ENCODE measurements at regions not wholly inside any gene's neighbourhood (a gene's known extent, or its start where the extent isn't known, plus 50 kb on each side); places are given as distances from the start of the nearest gene placed in this dataset.
"Not testable (repeated sequence)": the region's sequence is repeated elsewhere in the genome, so short reads cannot be mapped to it uniquely, and the experiment has no call there.

DNA sequence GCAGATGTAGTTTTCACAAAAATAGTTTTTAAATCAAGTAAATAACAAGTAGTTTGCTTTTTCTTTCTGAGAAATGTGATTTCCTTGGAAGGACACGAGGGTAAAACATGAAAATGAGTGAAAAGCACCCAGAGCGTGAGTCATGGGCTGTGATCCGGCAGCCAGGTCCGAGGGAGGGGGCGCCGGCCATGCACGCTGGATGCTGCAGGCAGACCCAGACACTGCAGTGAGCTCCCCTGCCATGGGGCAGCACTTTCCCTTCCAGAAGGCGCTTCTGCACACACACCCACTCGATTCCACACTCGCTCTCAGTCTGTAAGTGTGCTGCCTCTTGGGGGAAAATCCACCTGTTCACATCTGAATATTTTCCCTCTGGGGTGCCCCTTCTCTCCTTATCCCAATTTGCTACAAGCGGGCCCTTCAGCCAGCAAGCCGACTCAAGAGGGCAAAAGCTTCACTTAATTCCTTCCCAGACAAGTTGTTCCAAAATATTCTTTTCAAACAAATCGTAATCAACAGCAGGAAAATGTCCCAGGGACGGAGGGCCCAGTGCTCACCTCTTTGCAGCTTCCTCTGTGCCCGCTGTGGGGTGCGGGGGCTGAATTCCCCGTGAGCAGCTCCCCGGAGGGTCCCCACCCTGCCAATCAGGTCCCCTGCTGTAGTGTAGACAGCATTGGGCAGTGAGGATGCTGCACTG is 87.0 kb upstream of the ID2 start:
- DNase-seq (ENCODE audit: low read depth in 2 of 2, low spot score in 1 of 2) = no peak

DNA sequence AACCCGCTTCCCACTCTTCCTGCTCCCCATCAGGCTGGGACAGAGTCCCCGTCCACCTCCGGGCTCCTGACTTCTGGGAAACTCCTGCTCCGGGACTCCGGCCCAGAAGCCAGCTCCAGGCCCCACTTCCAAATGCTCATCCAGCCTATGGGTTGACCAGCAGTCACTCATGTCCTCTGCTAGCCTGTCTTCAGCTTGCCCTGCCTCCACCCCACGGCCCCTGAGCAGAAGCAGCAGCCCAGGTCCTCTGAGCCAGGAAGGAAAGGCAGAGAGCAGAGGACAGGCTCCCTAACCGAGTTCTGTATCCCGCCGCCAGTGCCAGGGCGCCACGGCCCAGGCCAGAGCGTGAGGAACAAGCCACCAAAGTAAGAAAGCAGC is 86.4 kb upstream of the ID2 start:
- DNase-seq (ENCODE audit: low read depth in 2 of 2, low spot score in 1 of 2) = no peak

DNA sequence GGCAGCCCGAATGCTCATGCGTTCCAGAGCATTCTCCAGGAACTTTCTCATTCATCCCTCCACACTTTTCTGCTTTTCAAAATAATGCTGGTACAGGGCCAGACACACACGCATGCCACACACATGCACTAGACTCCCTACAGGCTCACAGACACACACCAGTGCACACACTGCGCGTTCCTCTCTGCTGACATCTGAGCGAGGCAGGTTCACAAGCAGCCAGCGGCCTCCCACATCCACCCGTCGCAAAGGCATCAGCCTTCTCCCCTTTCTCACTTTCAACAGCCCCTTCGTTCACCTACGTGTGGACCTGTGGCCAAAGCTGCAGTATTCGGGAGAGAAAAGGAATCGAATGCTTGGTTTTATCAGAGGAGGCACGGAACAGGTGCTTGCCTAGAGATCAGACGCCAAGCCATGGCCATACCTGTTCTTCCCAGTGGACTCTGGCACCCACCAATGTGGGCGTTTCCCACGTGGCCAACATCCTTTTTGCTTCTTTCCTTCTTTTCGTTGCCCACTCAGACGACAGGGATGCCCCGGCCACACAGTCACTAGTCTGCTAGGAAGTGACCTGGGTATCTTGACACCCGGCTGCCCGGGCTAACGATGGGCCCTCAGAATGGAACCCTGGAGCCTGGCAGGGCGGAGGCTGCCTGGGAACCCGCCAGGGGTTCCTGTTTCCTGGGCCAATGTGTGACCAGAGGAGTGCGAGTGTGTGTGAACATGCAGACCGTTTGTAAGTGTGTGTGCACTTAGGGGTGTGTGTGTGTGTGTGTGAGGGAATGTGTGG is 85.8 kb upstream of the ID2 start:
- DNase-seq (ENCODE audit: low read depth in 2 of 2, low spot score in 1 of 2) = no peak

DNA sequence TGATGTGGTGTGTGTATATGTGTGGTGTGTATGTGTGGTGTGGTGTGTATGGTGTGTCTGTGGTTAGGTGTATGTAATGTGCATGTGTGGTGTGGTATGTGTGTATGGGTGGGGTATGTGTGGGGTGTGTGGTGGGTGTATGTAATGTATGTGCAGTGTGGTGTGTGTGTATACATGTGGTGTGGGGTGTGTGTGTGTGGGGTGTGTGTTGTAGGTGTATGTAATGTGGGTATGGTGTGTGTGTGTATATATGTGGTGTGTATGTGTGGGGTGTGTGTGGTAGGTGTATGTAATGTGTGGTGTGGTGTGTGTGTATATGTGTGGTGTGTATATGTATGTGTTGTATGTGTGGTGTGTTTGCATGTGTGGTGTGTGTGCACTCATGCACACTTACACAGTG is 84.8 kb upstream of the ID2 start:
- no peak for DNase-seq (ENCODE audit: low read depth in 2 of 2, low spot score in 1 of 2)

DNA sequence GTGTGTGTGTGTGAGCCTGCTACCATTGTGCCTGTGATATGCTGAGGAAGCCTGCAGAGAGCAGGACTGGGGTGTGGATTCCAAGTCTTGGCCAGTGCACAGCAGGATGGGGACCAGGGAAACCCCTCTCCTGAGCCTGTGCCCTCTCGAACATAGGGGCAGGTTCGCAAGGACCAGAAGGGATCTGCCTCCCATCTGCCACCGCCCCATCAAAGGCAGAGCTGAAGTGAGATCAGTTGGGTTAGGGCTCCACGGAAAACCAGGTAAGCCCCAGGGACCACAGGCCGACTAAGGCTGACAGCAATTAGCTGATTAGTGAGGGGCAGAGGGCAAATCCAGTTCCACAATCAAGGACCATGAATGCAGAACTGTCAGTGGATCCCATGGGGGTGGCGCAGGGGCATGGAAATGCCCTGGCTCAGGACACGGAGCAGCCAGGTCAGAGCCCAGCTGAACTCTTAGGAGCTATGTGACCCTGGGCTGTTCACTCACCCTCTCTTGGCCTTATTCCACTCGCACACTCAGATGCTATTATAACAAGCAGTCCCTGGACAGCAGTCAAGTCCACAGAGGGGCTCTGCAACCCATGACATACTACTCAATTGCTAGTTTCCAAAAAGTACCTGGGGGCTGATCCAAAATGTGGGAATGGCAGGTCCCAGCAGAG is 84.2 kb upstream of the ID2 start:
- no peak for DNase-seq (ENCODE audit: low read depth in 2 of 2, low spot score in 1 of 2)

DNA sequence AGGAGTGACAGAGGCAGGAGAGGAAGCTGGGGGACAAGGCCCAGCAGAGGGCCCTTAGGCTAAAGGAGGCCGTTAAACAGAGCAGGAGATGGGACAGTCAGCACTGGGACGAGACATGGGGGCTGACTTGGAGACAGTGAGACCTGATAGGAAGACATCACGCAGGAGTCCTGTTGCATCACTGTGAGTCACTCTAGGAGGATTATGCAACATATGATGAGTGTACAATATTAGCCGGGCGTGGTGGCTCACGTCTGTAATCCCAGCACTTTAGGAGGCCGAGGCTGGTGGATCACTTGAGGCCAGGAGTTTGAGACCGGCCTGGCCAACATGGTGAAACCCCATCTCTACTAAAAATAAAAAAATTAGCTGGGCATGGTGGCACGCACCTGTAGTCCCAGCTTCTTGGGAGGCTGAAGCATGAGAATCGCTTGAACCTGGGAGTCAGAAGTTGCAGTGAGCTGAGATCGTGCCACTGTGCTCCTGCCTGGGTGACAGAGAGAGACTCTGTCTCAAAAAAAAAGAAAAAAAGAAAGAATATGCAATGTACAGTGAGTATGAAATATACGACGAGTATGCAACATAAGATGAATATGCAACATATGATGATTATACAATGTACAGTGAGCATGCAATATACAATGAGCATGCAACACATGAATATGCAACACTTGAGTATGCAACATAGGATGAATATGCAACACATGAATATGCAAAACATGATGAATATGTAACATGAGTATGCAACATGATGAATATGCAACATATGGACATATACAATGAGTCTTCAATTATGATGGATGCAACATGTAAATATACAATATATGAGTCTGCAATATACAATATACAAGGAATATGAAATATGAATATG is 83.3 kb upstream of the ID2 start:
- DNase-seq (ENCODE audit: low read depth in 2 of 2, low spot score in 1 of 2) = no peak

DNA sequence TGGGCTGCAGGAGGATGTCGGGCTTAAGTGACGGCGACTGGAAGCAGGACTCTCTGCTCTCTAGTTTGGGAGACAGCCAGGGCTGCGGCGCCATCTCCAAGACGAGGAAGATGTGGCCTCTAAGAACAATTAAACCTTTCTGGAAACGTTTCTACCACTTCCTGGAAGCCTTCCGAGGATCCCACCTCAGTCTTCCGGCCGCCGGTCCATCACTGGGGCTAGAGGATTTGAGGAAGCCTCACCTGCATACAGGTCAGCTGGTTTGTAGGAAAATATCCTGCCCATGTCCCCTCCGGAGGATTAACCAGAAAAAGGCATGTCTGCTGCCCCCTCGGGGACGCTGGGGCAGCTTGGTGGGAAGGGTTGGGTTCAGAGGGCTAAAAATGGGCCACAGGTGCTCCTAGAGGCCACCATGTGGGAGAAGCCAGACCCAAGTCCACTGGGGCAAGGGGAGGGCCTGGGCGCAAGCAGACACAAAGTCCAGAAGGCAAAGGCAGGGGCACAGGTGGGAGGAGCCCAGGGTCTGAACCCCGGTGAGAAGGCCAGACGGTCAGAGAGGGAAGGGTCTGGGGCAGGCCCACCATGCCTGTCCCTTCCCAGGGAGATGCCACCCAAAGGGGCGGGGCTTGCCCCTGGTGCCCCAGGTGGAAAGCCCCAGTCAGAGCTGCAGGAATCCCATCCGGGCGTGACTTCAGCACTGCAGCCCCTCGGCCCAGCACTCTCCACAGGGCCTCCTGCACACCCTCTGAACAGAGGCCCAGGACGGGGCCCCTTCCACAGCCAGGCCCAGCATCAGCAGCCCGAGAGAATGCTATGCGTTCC is 82.2 kb upstream of the ID2 start:
- DNase-seq (ENCODE audit: low read depth in 2 of 2, low spot score in 1 of 2) = no peak

DNA sequence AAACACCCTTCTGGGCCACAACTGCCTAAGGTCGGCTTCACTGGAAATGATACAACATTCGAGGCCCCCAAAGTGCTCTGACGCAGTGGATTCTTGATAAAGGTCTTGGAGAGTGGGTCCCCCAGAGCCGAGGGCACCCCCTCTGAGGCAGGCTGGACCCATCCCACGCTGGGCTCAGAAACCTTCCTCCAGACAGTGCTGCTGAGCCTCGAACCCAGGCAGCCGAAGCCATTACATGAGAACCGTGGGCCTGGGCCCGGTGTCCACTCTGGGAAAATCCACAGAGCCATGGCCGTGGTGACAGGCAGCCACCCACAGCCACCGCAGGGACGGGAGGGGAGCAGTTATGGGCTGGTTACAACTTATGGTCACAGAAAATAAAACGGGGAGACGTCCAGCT is 81.4 kb upstream of the ID2 start:
- no peak for DNase-seq (ENCODE audit: low read depth in 2 of 2, low spot score in 1 of 2)

DNA sequence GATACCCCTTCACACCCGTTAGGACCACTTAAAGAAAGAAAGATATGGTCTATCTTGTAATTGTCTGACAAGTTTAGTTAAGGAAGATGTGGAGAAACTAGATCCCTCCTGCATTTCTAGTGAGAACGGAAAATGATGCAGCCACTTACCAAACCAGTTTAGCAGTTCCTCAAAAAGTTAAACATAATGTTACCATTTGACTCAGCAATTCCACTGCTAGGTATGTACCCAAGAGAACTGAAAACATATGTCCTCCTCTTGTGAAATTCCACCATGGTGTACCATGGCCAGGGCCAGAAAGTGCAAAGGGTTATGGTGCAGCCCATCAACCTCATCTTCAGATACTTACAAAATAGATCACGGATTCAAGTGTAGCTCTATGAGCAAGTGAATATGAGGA is 79.0 kb upstream of the ID2 start:
- no peak for DNase-seq (ENCODE audit: low read depth in 2 of 2, low spot score in 1 of 2)

DNA sequence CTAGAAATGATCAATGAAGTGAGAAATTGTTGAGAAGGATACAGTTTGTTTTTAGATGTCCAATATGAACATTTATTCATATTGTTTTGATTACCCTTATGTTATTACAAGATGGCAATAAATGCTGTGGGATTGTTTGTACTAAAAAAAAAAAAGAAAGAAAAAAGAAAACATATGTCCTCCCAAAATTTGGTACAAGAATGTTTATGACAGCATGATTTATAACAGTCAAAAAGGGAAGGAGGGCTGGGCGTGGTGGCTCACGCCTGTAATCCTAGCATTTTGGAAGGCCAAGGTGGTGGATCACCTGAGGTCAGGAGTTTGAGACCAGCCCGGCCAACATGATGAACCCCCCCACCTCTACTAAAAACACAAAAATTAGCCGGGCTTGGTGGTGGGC is 78.5 kb upstream of the ID2 start:
- not testable (repeated sequence) for DNase-seq (ENCODE audit: low read depth in 2 of 2, low spot score in 1 of 2)

DNA sequence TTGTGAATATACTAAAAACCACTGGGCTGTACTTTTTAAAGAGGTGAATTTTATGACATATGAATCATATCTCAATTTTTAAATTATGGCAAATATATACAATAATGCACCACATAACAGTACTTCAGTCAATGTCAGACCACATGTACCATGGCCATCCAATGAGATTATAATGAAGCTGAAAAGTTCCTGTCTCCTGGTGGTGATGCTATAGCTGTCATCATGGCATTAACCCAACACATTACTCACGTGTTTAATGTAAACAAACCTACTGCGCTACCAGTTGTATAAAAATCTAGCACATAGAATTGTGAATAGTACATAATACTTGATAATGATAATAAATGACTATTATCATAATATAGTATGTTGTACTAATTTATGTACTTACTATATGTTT is 77.6 kb upstream of the ID2 start:
- no peak for DNase-seq (ENCODE audit: low read depth in 2 of 2, low spot score in 1 of 2)

DNA sequence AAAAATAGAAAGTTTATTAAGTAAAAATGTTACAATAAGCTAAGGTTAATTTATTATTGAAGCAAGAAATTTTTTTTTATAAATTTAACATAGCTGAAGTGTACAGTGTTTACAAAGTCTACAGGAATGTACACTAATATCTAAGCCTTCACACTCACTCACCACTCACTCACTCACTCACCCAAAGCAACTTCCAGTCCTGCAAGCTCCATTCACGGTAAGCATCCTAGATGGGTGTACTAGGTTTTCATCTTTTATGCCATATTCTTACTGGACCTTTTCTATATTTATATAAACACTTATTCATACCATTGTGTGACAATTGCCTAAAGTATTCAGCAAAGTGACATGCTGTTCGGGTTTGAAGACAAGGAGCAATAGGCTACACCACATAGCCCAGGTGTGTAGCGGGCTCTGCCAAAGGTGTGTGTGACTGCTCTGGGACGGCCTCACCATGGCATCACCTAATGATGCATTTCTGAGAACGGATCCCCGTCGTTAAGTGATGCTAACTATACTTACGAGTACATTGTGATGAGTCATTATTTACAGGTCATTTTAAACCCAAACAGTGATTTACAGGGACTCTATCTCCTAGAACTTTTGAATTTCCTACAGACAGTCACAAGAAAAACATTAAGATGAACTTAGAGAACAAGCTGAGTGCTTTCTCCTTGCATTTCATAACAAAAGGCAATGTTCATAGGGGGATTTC is 76.3 kb upstream of the ID2 start:
- DNase-seq (ENCODE audit: low read depth in 2 of 2, low spot score in 1 of 2) = no peak

DNA sequence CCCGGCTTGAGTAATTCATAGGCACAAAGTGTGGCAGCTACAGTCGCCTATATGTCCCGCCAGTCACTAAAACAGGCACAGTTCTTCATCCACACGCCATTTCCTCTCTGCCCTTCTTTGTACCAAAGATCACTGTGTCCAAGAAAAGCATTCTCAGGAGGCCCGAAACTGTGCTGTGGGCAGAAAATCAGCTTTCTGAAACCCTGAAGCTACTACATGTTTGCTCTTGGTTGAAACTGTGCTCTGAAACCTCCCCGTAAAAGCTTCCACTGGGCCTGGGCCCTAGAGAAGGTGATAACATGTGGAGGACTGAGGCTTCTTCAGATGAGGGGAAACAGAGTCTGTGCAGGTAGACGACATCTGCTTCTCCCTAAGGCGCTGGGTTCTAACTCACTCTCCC is 75.6 kb upstream of the ID2 start:
- no peak for DNase-seq (ENCODE audit: low read depth in 2 of 2, low spot score in 1 of 2)

DNA sequence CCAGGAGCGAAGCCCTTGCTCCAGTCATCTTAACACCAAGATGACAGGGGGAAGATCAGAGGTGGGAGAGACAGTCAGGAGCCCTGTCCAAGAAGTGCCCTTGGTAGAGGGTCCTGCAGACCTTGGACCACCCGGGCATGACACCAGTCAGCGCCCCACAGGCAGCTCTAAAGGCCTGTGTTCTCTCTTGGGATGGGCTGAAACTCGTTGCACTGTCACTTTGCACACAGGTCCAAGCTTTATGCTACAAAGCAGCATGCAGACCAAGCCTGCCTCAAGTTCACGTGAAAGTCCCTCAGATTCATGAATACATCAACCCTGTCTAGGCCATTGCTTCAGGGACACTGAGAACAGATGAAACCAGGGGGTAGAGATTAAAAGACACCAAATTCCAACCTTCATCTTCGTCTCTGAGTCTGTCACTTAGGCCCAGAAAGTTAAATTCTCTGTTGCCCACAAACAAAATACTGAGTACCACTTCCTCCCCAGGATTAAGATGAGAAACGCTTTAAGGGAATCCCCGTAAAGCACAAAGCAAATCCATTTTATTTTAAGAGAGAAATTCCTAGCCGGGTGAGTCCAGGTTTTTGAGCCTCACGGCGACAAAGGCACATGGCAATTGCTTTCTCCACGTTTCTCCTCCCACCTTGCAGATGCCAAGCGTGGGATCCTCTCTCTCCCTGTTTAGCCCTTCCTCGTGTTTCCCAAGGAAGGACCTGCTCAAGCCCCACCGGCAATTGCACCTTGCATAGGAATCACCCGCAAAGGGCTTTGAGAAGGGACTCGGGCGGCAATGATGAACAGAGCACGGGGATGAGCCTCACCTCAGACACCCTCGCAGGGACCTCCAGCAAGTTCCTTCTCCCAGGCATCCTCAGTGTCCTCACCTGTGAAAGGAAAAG is 75.0 kb upstream of the ID2 start:
- DNase-seq (ENCODE audit: low read depth in 2 of 2, low spot score in 1 of 2) = no peak

DNA sequence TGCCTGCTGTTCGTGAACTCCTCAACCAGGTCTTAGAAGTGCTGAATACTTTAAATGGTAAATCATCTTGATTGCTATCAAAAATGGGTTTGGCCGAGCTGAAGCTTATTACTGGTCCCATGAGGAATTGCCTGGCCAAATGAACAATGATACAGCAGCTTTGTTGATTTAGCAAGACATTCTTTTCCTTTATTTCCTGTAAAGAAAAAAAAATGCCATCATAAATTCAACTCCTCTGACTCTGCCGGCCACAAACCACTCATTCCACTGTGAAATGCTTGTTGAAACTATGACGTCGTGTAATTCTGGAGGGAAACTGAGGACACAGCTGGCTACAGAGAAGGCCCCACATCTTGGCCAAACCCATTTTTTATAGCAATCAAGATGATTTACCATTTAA is 74.2 kb upstream of the ID2 start:
- no peak for DNase-seq (ENCODE audit: low read depth in 2 of 2, low spot score in 1 of 2)

DNA sequence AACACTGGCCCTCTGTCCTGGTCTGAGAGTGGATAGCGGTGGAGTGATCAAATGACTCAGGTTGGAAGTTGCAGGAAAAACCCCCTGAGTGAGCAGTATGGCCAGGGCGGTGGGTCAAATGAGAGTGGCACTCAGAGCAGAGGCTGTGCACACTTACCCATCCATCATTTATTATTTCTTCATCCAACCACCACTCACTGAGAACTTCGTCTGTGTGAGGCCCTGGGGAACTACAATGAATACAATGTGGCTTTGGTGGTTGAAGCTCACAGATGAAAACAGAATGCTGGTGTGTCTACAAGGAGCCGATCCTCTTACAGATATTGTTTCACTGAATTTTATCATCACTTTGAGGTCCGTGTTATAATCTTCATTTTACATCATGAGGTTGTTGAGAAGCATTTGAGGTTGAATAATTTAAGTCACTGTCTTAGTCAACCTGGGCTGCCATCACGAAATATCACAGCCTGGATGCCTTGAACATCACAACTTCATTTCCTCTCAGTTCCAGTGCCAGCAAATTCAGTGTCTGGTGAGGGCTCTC is 73.4 kb upstream of the ID2 start:
- DNase-seq (ENCODE audit: low read depth in 2 of 2, low spot score in 1 of 2) = no peak

DNA sequence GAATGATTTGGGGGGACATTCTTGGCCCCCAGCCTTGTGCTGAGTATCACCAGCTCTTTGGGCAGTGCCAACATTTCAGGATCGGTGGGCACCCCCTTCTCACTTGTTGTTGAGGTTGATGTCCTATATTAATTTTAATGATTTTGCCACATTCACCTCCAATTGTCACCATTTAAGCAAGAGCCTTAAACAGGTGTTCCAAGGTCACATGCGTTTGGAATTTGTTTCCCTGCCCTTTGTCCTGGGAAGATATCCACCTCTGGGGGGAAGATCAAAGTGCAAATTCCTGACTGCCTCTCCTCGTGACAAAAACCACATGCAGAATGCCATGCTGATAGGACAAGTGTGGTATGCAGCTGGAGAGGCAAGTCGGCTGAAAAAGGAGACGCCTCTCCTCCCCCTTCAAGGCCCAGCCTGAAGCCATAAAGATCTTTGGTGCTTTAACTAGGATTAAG is 72.5 kb upstream of the ID2 start:
- no peak for DNase-seq (ENCODE audit: low read depth in 2 of 2, low spot score in 1 of 2)

DNA sequence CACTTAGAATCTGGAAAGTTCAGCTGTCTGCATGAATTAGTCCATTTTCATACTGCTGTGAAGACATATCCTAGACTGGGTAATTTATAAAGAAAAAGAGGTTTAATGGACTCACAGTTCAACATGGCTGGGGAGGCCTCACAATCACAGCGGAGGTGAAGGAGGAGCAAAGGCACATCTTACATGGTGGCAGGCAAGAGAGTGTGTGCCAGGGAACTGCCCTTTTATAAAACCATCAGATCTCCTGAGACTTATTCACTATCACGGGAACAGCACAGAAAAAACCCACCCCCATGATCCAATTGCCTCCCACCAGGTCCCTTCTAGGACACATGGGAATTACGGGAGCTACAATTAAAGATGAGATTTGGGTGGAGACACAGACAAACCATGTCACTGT is 71.1 kb upstream of the ID2 start:
- not testable (repeated sequence) for DNase-seq (ENCODE audit: low read depth in 2 of 2, low spot score in 1 of 2)

DNA sequence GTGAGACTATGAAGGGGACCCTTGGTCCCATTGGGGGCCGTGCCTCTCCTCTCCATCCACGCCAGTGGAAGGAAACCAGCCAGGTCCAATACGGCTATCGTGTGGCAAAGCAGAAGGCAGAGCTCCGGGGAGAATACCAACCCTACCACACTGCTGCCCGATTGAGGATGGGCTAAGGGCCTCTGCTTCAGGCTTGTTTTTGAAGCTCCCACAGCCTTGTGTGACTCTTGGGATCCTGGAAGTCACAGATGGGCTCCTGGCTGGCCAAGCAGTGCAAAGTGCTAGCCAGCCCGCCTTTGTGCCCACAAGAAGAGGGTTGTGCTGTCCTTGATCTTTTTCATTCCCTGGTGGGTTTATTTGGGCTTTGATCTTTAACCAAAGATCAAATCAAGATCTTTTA is 70.6 kb upstream of the ID2 start:
- DNase-seq (ENCODE audit: low read depth in 2 of 2, low spot score in 1 of 2) = no peak

All from stimulated activated CD8-positive, alpha-beta memory T cell treated with anti-CD3 and anti-CD28 coated beads, Interleukin-4, amount 100 ng/mL, for 4 hours (primary cell).